ENCODE measurements at regions not wholly inside any gene's neighbourhood (a gene's known extent, or its start where the extent isn't known, plus 50 kb on each side); places are given as distances from the start of the nearest gene placed in this dataset.

DNA sequence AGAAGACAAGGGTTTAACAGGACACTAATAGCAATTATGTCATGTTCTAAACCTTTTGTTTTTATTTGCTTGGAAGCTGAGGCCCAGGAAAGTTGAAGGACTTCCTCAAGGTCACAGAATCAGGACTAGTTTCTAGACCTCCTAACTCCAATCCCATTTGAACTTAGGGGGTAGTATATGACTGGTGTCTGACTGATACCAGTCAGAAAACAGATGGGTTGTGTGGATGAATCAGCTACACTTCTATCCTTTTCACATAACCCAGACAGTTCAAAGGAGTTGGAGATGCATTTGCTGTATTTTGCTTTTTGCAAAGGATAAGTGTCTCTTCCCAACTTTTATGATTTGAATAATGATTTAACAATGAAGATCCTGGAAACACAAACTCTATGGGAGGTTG, 322.5 kb downstream of the HLX start:
- no peak for DNase-seq (ENCODE audit: low read depth)

DNA sequence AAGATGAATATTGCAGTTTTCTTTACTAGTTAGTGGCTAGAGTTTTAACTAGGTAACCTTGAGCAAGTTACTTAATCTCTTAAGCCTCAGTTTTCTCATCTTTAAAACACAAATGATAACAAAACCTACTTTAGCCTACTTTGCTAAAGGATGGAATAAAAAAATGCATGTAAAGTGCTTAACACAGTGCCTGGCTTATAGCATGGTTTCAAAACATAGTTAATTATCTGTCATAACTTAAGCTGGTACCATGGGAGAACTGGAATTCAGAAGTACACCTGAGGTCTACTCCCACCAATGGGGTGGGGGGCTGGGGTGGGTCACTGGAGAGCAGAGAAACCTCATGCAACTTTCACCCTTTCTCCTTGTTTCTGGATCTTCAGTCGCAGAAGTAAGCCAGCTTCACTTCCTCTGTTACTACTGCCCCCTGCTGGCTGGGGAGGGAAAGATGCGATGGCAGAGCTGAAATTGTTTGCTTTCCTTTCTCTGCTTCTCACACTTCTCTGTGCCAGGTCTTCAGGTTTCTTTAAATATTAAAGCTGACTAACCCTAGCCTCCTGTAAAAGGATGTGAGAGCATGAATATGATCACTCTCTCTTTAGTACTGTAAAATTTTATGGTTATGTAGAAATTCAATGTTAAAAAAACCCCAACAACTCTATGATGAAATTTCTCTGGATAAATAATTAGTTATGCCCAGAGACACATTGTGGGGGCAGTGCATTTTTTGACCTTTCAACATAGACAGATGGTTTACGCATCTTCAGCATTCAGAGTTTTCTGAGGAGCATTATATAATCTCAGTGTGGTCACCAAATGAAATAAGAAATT, 324.2 kb downstream of the HLX start:
- peak; percentile 80 for DNase-seq (ENCODE audit: low read depth)

- no peak for DNase-seq (ENCODE audit: low read depth)
These were observed 325.0 kb downstream of the HLX start for GRCh38 chr1:221204055-221204833.

- no peak for DNase-seq (ENCODE audit: low read depth)
These were observed 326.8 kb downstream of the HLX start for GRCh38 chr1:221206076-221206475.

GRCh38 chr1:221212926-221213325, 333.7 kb downstream of the HLX start:
- no peak for DNase-seq (ENCODE audit: low read depth)

- DNase-seq (ENCODE audit: low read depth), result peak; percentile 30
These were observed 337.8 kb downstream of the HLX start for GRCh38 chr1:221217029-221217428.

DNA sequence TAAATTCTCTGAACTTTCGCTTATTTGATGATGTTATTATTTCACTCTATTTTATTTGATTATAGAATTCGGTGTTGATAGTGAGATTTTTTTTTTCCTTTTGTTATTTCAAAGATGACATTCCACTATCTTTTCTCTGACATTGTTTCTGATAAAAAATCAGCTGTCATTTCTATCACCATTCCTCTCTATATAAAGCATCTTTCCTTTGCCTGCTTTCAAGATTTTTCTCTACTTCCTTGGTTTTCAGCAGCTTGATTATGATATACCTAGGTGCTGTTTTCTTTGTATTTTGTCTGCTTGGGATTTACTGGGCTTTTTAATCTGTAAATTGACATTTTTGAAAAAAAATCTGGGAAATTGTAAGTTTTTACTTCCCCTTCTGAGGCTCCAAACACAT, 344.0 kb downstream of the HLX start:
- no peak for DNase-seq (ENCODE audit: low read depth)

DNA sequence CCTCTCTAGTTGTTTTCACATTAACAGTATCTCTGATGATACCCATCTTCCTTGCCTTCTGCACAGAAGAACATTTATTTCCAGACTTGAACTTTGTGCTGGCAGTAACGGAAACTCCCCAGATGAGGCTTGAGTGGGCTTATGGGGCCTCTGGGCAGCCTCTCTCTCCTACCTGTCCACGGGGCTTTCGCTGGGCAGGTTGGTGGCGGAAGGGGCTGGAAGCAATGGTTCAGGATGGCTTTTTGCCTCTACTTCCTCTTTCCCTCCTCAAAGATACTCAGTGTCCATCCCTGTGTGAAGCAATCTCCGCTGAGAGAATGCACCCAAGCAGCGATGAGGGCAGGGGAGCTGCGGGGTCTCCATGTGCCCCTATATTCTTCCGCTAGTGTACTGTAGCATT, 348.2 kb downstream of the HLX start:
- no peak for DNase-seq (ENCODE audit: low read depth)

DNA sequence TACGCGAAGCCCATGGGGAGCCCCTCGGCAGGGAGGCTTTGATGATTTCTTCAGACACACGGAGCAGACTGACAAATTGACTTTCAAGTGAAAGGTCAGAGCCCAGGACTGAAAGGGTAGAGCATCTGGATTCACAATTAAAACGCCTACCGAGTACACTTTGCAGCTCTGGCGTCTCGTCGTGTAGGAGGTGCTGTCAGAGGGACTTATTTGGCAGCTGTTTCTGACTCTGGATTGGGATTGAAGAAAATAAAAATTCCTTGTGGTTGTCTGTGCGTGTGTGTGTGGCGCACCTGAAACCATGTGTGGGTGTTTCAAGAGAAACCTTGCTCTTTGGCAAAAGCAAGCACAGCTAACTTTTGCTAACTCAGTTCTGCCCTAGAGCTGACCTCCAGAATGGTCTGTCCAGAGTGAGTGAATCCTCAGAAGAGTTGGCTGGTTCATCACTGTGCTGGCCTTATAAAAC, 348.7 kb downstream of the HLX start:
- DNase-seq (ENCODE audit: low read depth), result no peak

- no peak for DNase-seq (ENCODE audit: low read depth)
These were observed 349.4 kb downstream of the HLX start for GRCh38 chr1:221228594-221228993.

- no peak for DNase-seq (ENCODE audit: low read depth)
These were observed 351.4 kb downstream of the HLX start for GRCh38 chr1:221230605-221231004.

GRCh38 chr1:221234791-221235190, 355.5 kb downstream of the HLX start:
- DNase-seq (ENCODE audit: low read depth), result peak; percentile 55

DNA sequence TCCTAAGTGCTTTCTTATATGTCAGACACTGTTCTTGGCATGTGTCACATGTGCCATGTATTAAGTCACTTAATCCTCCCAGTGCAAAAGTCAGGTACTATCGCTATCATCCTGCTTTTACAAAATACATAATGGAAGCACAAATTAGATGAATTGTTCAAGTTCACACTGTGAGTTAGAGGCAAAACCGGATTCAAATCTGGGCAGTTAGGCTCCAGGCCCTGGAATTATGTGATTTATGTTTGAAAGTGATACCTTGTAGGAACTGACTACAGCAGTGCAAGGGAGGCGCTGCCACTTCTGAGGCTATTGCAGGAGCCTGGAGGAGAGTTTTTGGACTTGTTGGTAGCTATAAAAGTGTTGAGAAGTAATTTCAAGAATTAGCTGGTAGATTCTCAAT, 358.3 kb downstream of the HLX start:
- no peak for DNase-seq (ENCODE audit: low read depth)

DNA sequence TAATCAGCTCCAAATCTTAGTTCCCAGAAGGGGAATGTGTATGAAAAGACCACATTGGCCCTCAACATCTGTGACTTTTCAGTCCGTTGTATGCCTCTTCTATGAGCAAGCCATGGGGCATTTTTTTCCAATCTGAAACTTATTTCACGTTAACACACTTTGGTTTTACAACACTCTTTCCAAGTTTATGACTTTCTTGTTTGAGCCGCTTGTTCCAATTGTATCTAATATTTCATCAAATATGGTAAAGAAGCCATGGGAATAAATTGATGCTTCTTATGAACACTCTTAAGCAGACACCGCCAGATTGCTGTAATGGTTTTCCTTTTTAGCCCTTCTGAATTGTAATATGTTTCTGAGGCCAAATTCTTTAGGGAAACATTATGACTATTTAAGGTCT, 359.9 kb downstream of the HLX start:
- DNase-seq (ENCODE audit: low read depth), result no peak

DNA sequence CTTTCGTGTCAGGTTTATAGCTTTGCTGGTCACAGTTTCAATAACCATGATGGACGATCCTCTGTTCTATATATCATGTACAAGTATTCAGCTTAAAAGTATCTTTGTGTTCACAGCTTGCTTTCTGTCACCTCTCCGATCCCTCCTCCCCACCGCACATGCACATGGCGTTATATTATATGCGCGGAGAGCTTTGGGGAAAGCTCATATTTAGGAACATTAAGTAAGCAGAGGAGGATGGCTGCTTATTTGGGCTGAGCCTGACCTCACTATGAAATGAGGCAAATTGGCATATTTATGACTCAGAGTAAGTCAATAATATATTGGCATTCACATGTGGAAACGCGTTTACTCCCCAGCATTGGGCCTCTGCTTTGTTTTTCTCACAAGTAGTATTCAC, 360.5 kb downstream of the HLX start:
- DNase-seq (ENCODE audit: low read depth), result no peak

DNA sequence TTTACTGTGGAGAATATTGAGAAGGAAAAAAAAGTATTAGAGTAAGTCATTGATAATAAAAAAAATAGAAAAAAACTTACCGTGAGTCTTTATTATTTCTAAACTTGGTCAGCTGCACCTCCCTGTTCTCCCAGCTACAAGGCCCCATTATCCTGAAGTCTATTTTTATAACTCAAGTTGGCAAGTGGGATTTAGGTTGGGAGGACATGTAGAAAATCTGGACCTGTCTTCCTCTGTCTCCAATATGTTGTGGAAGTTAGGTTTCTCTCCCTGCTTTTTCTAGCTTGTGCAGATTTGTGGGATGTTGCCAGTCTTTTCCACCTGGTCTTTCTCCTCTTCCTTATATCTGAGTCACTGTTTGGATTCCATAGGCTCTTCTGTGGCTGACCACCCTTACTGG, 361.4 kb downstream of the HLX start:
- DNase-seq (ENCODE audit: low read depth), result no peak

GRCh38 chr1:221241157-221241556, 361.9 kb downstream of the HLX start:
- no peak for DNase-seq (ENCODE audit: low read depth)

GRCh38 chr1:221241592-221241991, 362.3 kb downstream of the HLX start:
- no peak for DNase-seq (ENCODE audit: low read depth)

DNA sequence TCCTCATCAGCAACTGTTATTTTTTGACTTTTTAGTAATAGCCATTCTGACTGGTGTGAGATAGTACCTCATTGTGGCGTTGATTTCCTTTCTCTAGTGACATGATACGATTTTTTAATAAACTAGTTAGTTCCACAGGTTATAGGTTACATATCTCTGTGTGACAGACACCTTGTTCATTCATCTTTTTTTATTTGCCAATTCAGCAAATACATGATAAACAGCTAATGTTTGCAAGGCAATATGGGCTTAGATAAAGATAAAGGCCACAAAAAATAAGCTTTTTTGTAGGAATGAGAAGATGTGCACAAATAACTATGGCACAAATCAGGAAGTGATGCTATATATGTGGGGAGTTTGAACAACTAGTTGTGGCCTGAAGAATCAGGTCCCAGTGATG, 366.8 kb downstream of the HLX start:
- no peak for DNase-seq (ENCODE audit: low read depth)

DNA sequence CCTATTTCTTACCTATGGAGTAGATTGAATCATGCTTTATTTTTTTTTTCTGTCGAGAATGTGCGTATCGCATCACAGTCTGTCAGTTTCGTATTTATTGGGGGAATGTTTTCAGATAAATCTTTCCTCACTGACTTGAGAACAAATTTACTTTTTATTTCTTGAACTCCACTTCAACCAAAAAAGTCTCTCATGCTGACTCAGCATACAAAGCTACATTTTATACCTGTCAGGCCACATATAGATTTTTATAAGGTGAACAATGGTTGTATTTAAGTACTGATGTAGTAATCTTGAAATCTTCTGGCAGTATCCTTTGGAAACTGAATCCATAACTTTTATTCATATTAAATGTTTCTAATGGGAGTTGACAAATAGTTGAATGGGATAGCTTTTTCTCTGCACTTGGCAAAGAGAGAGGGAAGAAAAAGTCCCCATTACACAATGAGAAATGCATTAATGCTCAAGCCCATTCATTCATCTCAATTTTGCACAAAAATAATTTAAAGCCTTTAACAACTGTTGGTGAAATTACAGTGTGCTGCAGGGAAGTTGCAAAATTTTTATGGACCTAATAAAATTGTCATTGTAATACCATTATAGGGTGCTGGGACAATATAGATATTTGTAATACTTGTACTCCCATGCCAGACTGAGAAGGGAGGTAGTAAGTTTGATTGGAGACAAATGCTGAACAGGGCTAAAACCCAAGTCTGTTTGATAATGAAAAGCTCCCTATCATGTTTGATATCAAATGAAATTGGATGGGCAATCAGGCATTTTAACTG, 367.6 kb downstream of the HLX start:
- no peak for DNase-seq (ENCODE audit: low read depth)

DNA sequence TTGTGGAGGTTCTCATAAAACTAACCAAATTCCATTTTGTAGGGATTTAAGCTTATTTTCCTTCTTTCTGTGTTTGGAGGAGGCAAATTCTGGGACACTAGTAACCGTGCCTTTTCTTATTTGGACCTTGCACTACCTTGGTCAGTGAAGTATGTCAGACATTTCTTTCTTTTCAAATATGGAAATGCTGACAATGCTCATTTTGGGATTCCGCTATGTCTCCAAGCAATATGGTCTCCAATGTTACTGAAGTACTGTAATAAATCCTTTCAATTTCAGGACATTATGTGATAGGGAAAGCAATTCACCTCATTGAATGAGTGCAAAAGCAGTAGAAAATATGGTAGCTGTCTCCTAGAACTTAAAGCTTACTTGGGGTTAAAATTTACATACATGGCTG, 372.3 kb downstream of the HLX start:
- DNase-seq (ENCODE audit: low read depth), result no peak

DNA sequence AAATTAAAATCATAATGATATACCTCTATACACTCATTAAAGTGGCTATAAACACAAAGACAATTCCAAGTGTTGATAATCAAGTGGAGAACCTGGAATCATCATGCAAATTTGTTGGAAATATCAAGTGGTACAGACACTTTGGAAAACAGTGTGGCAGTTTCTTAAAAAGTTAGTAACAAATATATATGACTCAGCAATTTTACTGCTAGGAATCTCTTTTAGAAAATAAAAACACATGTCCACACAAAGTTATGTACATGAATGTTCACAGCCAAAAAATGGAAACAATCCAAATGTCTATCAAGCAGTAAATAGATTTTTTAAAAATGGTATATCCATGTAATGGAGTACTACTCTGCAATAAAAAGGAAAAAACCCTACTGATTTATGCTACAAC, 375.6 kb downstream of the HLX start:
- no peak for DNase-seq (ENCODE audit: low read depth)

GRCh38 chr1:221256773-221257172, 377.5 kb downstream of the HLX start:
- no peak for DNase-seq (ENCODE audit: low read depth)
